Natural killer cell treated with Interleukin-12 subunit alpha and Interleukin-12 subunit beta and Interleukin-15 and Interleukin-18, amount 100 ng/mL, for 72 hours (primary cell): ENCODE measurements at regions not wholly inside any gene's neighbourhood (a gene's known extent, or its start where the extent isn't known, plus 50 kb on each side); places are given as distances from the start of the nearest gene placed in this dataset.

ENCODE experiments used
- ATAC-seq, 2 donors: fragments of 150-1000 bp; cut with Tn5 transposase in 1 of 2; sonication (Bioruptor Pico), chemical (Tn5 transposase) in 1 of 2; 2 replicates each; pipeline ENCODE4 v1.10.0; 2021
- DNase-seq: peaks from one replicate; pipeline ENCODE4 v3.0.0; 2022; ENCODE audit warnings: low spot score
- H3K27ac Mint-ChIP-seq, 2 donors: 1 replicate in 1 of 2; 2 replicates in 1 of 2; pipeline ENCODE4 v1.8.0; 2022; ENCODE audit warnings: mixed read lengths in 2 of 2, mild to moderate bottlenecking in 1 of 2, moderate library complexity in 1 of 2
- H3K27me3 Mint-ChIP-seq, 2 donors: 1 replicate in 1 of 2; 2 replicates in 1 of 2; pipeline ENCODE4 v1.8.0; 2022; ENCODE audit warnings: mixed read lengths in 2 of 2
- H3K36me3 Mint-ChIP-seq: one replicate; pipeline ENCODE4 v1.8.0; 2022; ENCODE audit warnings: mixed read lengths
- H3K4me1 Mint-ChIP-seq, 2 donors: 1 replicate in 1 of 2; 2 replicates in 1 of 2; pipeline ENCODE4 v1.8.0; 2022; ENCODE audit warnings: low read depth in 2 of 2, mixed read lengths in 2 of 2, mild to moderate bottlenecking in 1 of 2
- H3K4me3 Mint-ChIP-seq: one replicate; pipeline ENCODE4 v1.8.0; 2022; ENCODE audit warnings: mixed read lengths
- H3K9me3 Mint-ChIP-seq: 2 replicates; pipeline ENCODE4 v1.8.0; 2022; ENCODE audit warnings: mixed read lengths

- DNase-seq = no peak
- peak in 1 of 2 donors; percentile 43 for ATAC-seq
- peaks cover 2% of the 10 kb centered on the region for H3K9me3 Mint-ChIP-seq
- H3K4me3 Mint-ChIP-seq = no peak overlapping the region
- H3K27me3 Mint-ChIP-seq = peaks cover 14 to 30% of the 10 kb centered on the region in 2 donors
- no peaks in the 10 kb centered on the region for H3K36me3 Mint-ChIP-seq
- H3K4me1 Mint-ChIP-seq = no peaks in the 10 kb centered on the region
- H3K27ac Mint-ChIP-seq = no peak overlapping the region
Observed at GRCh38 chr9:90024823-90025222, 420.0 kb downstream of the GADD45G start.

GRCh38 chr9:90025816-90026215 lies 421.0 kb downstream of the GADD45G start:
- no peak for DNase-seq
- Mint-ChIP-seq H3K27me3 (peaks cover 12 to 26% of the 10 kb centered on the region in 2 donors), H3K4me1 (no peaks in the 10 kb centered on the region), H3K4me3 (no peak overlapping the region), H3K36me3 (no peaks in the 10 kb centered on the region), H3K27ac (no peak overlapping the region), H3K9me3 (peaks cover 2% of the 10 kb centered on the region)
- no peak for ATAC-seq

DNA sequence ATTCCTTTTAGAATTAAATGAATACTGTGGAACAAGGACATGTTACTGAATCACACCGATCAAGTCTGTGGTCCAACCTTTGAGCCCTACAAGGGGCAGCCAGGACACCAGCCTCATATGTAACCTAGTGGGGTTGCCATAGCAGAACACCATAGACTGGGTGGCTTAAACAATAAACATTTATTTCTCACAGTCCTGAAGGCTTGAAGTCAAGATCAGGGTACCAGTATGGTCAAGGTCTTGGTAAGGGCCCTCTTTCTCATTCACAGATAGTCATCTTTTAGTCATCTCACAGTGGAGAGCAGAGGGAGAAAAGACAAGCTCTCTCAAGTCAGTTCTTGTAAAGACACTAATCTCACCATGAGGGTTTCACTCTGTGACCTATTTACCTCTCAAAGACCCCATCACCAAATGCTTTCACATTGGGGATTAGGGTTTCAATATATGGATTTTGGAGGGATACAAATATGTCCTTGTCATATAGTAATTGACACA lies 422.5 kb downstream of the GADD45G start:
- Mint-ChIP-seq H3K9me3 (peaks cover 2% of the 10 kb centered on the region), H3K4me3 (no peak overlapping the region)

DNA sequence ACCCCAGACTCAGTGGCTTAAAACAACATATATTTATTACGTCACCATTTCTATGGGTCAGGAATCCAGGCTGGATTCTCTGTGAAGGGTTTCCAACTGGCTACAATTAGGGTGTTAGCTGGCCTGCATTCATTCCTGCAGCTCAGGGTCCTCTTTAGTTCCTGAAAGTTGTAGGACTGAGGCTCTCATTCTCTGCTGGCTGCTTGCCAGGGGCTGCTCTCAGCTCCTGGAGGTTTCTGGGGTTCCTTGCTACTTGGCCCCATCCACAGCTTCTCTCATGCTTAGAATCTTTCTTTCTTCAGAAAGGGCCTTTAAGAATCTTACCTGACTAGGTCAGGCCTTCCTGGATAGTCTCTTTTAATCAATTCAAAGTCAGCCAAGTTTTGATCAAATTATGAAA lies 424.6 kb downstream of the GADD45G start:
- Mint-ChIP-seq H3K9me3 (no peaks in the 10 kb centered on the region), H3K27me3 (peaks cover 6 to 10% of the 10 kb centered on the region in 2 donors), H3K36me3 (no peaks in the 10 kb centered on the region), H3K27ac (no peak overlapping the region), H3K4me1 (no peaks in the 10 kb centered on the region), H3K4me3 (no peak overlapping the region)
- DNase-seq = no peak
- ATAC-seq = no peak

More for the DNA sequence above, 422.5 kb downstream of the GADD45G start:
- ATAC-seq (no peak), DNase-seq (no peak)
- no peaks in the 10 kb centered on the region for H3K36me3 Mint-ChIP-seq
- H3K27me3 Mint-ChIP-seq = peaks cover 8 to 14% of the 10 kb centered on the region in 2 donors
- no peak overlapping the region for H3K27ac Mint-ChIP-seq
- H3K4me1 Mint-ChIP-seq = no peaks in the 10 kb centered on the region

GRCh38 chr9:90029996-90030395 lies 425.2 kb downstream of the GADD45G start:
- H3K27me3 Mint-ChIP-seq = peaks cover 1 to 4% of the 10 kb centered on the region in 2 donors
- H3K27ac Mint-ChIP-seq = no peak overlapping the region
- DNase-seq (no peak), ATAC-seq (no peak)
- H3K4me1 Mint-ChIP-seq = no peaks in the 10 kb centered on the region
- H3K9me3 Mint-ChIP-seq = no peaks in the 10 kb centered on the region
- H3K36me3 Mint-ChIP-seq = no peaks in the 10 kb centered on the region
- no peak overlapping the region for H3K4me3 Mint-ChIP-seq

- Mint-ChIP-seq H3K36me3 (no peaks in the 10 kb centered on the region), H3K27ac (no peak overlapping the region), H3K27me3 (peaks cover 0 to 6% of the 10 kb centered on the region in 2 donors), H3K9me3 (no peaks in the 10 kb centered on the region), H3K4me1 (no peaks in the 10 kb centered on the region), H3K4me3 (no peak overlapping the region)
- DNase-seq (no peak), ATAC-seq (no peak)
Observed at GRCh38 chr9:90032296-90033027, 427.6 kb downstream of the GADD45G start.

DNA sequence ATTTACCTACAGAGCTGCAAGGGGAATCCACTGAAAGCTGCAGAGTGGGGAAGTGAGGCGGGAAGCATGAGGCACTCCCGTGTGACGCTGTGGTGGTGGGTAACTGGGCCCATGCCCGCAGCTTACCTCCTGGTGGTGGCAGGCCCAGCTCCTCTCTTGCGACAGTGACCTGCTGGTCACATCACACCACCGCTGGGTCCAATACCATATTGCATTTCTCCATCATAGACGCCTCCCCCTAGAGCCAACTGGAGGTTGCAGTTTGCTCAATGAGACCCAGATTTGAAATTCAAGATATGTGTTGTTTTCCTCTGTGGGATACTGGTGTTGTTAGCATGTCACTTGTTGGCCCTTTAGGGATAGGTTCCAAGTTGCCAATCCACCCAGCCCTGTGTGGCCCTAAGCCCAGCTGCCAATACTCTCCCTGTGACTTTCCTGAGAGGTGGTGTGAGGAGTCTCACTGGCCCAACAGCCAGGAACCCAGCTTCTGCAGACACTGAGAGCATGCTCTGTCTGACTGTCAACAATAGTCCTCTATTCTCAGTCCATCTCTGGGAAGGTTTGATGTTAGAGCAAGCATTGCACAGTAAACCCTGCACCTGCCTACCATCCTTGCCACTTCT lies 428.3 kb downstream of the GADD45G start:
- Mint-ChIP-seq H3K4me1 (no peaks in the 10 kb centered on the region), H3K4me3 (no peak overlapping the region), H3K27me3 (peaks cover 0 to 9% of the 10 kb centered on the region in 2 donors), H3K36me3 (no peaks in the 10 kb centered on the region), H3K27ac (peak overlapping the region in 1 of 2 donors; percentile 45), H3K9me3 (no peaks in the 10 kb centered on the region)
- no peak for ATAC-seq
- DNase-seq = no peak

DNA sequence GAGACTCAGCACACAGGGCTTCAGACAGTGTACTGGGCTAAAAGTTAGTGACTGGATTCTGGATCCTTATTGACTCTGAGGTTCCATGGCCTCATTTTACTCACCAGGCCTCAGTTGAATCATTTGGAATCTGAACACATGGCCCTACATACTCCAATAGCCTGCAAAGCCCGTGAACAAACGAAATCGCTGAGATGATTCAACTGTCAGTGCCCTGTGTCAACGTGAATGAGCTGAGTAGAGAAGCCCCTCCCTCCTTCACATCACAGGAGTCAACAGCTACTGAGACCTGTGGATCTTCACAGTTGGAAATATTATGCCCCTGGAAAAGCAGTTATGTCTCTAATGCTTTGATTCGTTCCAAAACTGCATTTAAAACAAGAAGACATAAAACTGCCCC lies 429.3 kb downstream of the GADD45G start:
- no peak for DNase-seq
- Mint-ChIP-seq H3K4me1 (no peaks in the 10 kb centered on the region), H3K36me3 (no peaks in the 10 kb centered on the region), H3K27ac (peak overlapping the region in 1 of 2 donors; percentile 45), H3K9me3 (no peaks in the 10 kb centered on the region), H3K27me3 (peaks cover 0 to 9% of the 10 kb centered on the region in 2 donors), H3K4me3 (no peak overlapping the region)
- no peak for ATAC-seq

DNA sequence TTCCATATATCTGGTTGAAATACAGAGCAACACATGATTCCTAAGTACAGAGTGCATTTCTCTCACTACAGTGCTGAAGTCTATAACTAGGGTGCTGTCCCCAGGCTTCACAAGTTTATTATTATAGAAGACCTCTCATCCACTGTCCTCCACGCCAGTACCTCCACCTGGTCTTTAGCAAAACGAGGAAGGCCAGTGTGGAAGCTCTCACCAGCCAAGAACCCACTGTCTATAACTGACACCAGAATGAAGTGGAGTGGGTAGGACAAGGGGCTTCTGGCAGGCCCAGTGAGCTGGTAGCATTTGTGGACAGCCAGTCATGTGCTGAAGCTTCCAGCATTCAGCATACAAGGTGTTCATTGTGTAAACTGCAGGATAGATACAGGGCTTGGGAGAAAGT lies 430.7 kb downstream of the GADD45G start:
- peaks cover 7 to 10% of the 10 kb centered on the region in 2 donors for H3K27me3 Mint-ChIP-seq
- ATAC-seq = no peak

GRCh38 chr9:90037146-90037797 lies 432.5 kb downstream of the GADD45G start:
- Mint-ChIP-seq H3K4me3 (no peak overlapping the region), H3K27ac (no peak overlapping the region), H3K36me3 (no peaks in the 10 kb centered on the region), H3K27me3 (peaks cover 7 to 13% of the 10 kb centered on the region in 2 donors), H3K4me1 (no peaks in the 10 kb centered on the region), H3K9me3 (no peaks in the 10 kb centered on the region)
- DNase-seq (no peak), ATAC-seq (no peak)

More for the DNA sequence above, 430.7 kb downstream of the GADD45G start:
- no peaks in the 10 kb centered on the region for H3K9me3 Mint-ChIP-seq
- DNase-seq = no peak
- H3K4me3 Mint-ChIP-seq = no peak overlapping the region
- H3K36me3 Mint-ChIP-seq = no peaks in the 10 kb centered on the region
- H3K27ac Mint-ChIP-seq = no peak overlapping the region
- H3K4me1 Mint-ChIP-seq = no peaks in the 10 kb centered on the region

GRCh38 chr9:90038763-90039162 lies 434.0 kb downstream of the GADD45G start:
- Mint-ChIP-seq H3K4me3 (no peak overlapping the region), H3K9me3 (no peaks in the 10 kb centered on the region), H3K4me1 (peaks cover 1 to 2% of the 10 kb centered on the region in 2 donors), H3K27me3 (peaks cover 7 to 13% of the 10 kb centered on the region in 2 donors), H3K27ac (no peak overlapping the region), H3K36me3 (no peaks in the 10 kb centered on the region)
- no peak for DNase-seq
- ATAC-seq = no peak

- Mint-ChIP-seq H3K36me3 (no peaks in the 10 kb centered on the region), H3K27ac (peak overlapping the region in 1 of 2 donors; percentile 36), H3K4me3 (no peak overlapping the region), H3K27me3 (peaks cover 7 to 14% of the 10 kb centered on the region in 2 donors), H3K9me3 (no peaks in the 10 kb centered on the region), H3K4me1 (peaks cover 12 to 13% of the 10 kb centered on the region in 2 donors)
- DNase-seq (no peak), ATAC-seq (no peak)
Observed at GRCh38 chr9:90044263-90044662, 439.5 kb downstream of the GADD45G start.

DNA sequence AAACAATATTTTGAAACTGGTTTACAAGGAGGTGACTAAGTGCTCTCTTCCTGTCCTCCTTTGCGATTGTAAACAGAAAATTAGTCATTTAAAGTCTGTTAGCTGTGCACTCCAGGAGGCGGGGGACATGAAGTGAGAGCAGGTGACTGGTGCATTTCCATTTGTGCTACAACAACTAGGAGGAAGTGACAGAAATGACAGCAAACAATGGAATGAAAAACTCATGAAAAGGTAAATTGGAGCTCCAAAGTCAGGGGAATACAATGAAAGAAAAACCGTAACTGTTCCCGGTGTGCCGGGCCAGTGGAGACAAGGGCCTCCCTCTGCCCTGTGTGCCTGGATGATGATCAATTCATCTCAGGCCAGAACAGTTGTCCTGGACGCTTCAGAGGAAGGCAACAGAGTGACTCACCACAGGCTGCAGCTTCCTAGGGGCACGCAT lies 439.9 kb downstream of the GADD45G start:
- DNase-seq = no peak
- Mint-ChIP-seq H3K27ac (peak overlapping the region in 1 of 2 donors; percentile 36), H3K9me3 (no peaks in the 10 kb centered on the region), H3K27me3 (peaks cover 7 to 10% of the 10 kb centered on the region in 2 donors), H3K4me3 (no peak overlapping the region), H3K4me1 (peaks cover 12 to 13% of the 10 kb centered on the region in 2 donors), H3K36me3 (no peaks in the 10 kb centered on the region)
- ATAC-seq = no peak
